Neural progenitor cell (in vitro differentiated cells): ENCODE measurements at regions not wholly inside any gene's neighbourhood (a gene's known extent, or its start where the extent isn't known, plus 50 kb on each side); places are given as distances from the start of the nearest gene placed in this dataset.

Experiments used
- CTCF ChIP-seq: fragments of 200-600 bp; sonication (generic); IDR thresholded peaks from 2 replicates; pipeline ENCODE4 v1.5.1; 2017; ENCODE audit warnings: antibody characterized with exemption, mild to moderate bottlenecking
- EZH2 ChIP-seq: fragments of 200-600 bp; sonication (generic); IDR thresholded peaks from 2 replicates; pipeline ENCODE4 v1.6.1; 2017; ENCODE audit warnings: antibody characterized with exemption, mild to moderate bottlenecking, moderate library complexity
- EZH2phosphoT487 ChIP-seq: fragments of 200-600 bp; sonication (generic); IDR thresholded peaks from 2 replicates; pipeline ENCODE4 v1.6.1; 2017; ENCODE audit warnings: antibody characterized with exemption

- no peak for TF ChIP-seq EZH2
- no peak for TF ChIP-seq CTCF
- TF ChIP-seq EZH2phosphoT487 = no peak
Observed at GRCh38 chr2:18651842-18652774, 62.7 kb upstream of the NT5C1B start.
